ENCODE measurements at regions not wholly inside any gene's neighbourhood (a gene's known extent, or its start where the extent isn't known, plus 50 kb on each side); places are given as distances from the start of the nearest gene placed in this dataset.

DNA sequence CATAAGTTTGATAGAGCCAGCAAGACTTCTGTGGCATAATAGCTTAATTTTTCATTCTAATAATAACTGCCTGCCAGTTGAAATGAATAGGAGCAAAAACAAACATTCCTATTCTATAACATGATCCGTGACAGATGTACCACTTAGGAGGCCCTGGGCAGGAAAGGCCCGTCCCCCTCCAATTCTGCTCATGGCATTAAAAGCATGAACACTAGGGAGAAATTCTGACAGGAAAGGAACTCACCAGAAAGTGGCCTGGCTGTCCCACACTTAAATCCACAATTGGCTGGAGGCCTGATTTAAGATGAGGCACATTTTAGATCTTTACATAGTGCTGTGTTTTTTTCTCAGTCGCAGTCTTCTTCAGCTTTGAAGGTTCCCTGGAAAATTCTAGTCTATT lies 261.9 kb upstream of the ETAA1 start:
- no peak overlapping the region for H3K4me3 ChIP-seq (ENCODE audit: low read depth, low read length)
- DNase-seq (ENCODE audit: low read depth): no peak
- TF ChIP-seq, protein P1, sequence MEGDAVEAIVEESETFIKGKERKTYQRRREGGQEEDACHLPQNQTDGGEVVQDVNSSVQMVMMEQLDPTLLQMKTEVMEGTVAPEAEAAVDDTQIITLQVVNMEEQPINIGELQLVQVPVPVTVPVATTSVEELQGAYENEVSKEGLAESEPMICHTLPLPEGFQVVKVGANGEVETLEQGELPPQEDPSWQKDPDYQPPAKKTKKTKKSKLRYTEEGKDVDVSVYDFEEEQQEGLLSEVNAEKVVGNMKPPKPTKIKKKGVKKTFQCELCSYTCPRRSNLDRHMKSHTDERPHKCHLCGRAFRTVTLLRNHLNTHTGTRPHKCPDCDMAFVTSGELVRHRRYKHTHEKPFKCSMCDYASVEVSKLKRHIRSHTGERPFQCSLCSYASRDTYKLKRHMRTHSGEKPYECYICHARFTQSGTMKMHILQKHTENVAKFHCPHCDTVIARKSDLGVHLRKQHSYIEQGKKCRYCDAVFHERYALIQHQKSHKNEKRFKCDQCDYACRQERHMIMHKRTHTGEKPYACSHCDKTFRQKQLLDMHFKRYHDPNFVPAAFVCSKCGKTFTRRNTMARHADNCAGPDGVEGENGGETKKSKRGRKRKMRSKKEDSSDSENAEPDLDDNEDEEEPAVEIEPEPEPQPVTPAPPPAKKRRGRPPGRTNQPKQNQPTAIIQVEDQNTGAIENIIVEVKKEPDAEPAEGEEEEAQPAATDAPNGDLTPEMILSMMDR (conservative IDR thresholded peaks at IDR 0.05; ENCODE audit: low read depth, low read length): no peak

DNA sequence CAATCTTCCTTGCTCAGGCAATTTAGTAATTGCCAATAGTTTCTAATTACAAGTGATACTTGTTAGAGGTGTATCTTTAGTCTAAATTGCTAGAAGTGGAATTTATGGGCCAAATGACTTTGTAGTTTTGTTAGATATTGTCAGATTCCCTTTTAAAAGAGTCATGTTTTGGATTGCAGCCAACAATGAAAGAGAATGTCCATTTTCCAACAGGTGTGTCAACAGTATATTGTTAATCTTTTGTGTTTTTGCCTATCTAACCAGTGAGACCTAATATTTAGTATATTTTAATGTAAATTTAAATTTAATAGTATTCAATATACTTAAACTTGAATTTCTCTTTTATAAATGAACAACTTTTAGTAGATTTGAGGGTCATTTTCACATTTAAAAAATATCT lies 259.4 kb upstream of the ETAA1 start:
- DNase-seq (ENCODE audit: low read depth): no peak
- TF ChIP-seq, protein P1 (conservative IDR thresholded peaks at IDR 0.05; ENCODE audit: low read depth, low read length): no peak
- H3K4me3 ChIP-seq (ENCODE audit: low read depth, low read length): no peak overlapping the region

DNA sequence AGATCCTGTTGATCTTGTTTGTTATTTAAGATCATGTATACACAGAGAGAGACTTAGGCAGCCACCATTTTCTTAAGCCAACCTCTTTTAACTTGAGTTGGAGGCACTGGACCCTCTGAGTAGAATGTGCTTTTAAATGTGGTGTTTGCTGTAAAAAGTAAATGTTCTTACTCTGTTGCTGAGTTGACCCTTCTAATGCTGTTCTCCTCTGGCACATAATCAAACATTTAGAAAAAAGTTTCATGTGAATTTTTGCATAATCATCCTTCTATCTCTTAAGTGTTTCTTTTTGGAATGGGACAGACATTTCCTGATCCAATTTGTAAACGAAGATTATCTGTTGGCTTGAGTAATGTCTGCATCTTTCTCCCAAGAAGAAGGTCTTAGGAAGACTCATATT lies 255.1 kb upstream of the ETAA1 start:
- no peak overlapping the region for H3K4me3 ChIP-seq (ENCODE audit: low read depth, low read length)
- no peak for DNase-seq (ENCODE audit: low read depth)
- TF ChIP-seq, protein P1 (conservative IDR thresholded peaks at IDR 0.05; ENCODE audit: low read depth, low read length): no peak

DNA sequence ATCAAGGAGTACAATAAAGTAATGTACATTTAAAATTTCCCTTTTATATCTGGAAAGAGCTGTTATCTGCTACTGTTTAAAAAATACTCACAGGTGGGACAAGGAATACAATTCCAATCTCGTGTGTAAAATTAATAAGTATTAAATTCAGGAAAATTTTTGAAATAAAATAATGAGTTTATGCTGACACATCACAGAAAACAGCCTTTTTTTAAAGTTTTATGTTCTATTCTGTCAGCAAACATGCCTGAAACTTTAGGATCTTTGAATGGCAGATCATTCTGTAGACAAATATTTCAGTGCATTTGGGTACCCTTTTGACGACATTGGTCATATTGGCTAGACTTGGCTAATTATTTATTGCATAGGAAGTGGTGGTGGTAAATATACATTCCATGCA lies 254.4 kb upstream of the ETAA1 start:
- DNase-seq (ENCODE audit: low read depth): no peak
- TF ChIP-seq, protein P1 (conservative IDR thresholded peaks at IDR 0.05; ENCODE audit: low read depth, low read length): no peak
- H3K4me3 ChIP-seq (ENCODE audit: low read depth, low read length): no peak overlapping the region

DNA sequence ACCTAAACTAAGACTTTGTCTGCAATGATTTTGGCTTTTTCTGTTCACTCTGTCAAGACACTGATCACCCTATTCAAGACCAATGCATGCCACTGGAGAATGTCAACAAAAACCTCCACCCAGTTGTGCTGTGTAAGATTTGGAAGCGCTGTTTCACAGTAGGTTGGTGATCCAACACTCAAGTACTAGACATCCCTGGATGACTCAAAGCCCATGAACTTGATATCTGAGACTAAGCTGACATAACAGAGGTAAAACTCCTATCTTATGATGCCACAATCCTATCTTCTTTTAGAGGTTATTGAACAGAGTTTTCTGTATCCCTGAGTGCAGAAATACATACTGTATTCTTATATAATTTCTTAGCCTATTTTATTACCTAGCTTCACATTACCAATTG lies 251.3 kb upstream of the ETAA1 start:
- H3K4me3 ChIP-seq (ENCODE audit: low read depth, low read length): no peak overlapping the region
- no peak for DNase-seq (ENCODE audit: low read depth)
- TF ChIP-seq, protein P1 (conservative IDR thresholded peaks at IDR 0.05; ENCODE audit: low read depth, low read length): no peak

DNA sequence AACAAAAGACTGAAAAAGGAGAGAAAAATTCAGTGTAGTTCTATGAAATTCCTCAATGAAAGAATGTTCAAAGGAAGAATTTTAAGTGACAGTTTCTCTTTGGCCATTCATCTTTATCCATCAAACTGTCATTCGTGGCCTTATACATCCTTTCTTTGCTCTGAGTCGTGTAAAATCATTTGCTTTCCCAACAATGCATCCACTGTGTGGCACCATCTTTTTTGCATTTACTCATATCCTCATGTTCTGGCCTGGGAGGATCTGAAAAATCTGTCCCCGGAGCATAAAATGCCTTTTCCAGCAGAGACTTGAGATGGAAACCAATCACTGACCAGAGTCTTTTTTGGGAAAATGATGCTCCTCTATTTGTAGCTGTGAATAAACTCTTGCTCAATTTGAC lies 240.3 kb upstream of the ETAA1 start:
- TF ChIP-seq, protein P1 (conservative IDR thresholded peaks at IDR 0.05; ENCODE audit: low read depth, low read length): no peak
- no peak overlapping the region for H3K4me3 ChIP-seq (ENCODE audit: low read depth, low read length)
- DNase-seq (ENCODE audit: low read depth): no peak

DNA sequence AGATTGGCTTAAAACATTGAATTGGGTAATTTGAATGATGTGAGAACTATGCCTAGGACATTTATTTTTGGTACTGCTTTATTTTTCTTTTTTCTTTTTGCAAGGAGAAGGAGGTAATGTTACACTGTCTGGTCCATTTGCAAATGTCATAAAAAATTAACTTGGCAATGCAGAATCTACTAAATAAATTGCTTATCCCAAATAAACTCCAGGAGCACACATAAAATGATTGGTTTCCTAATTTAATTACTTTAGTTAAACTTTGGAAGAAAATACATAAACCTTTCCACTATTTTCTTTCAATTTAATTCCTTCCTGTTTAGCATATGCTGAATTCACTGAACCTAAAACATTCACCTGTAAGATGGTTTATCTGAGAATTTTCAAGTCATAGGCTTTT lies 238.4 kb upstream of the ETAA1 start:
- DNase-seq (ENCODE audit: low read depth): no peak
- TF ChIP-seq, protein P1 (conservative IDR thresholded peaks at IDR 0.05; ENCODE audit: low read depth, low read length): no peak
- no peak overlapping the region for H3K4me3 ChIP-seq (ENCODE audit: low read depth, low read length)
